ENCODE measurements at regions not wholly inside any gene's neighbourhood (a gene's known extent, or its start where the extent isn't known, plus 50 kb on each side); places are given as distances from the start of the nearest gene placed in this dataset.

DNA sequence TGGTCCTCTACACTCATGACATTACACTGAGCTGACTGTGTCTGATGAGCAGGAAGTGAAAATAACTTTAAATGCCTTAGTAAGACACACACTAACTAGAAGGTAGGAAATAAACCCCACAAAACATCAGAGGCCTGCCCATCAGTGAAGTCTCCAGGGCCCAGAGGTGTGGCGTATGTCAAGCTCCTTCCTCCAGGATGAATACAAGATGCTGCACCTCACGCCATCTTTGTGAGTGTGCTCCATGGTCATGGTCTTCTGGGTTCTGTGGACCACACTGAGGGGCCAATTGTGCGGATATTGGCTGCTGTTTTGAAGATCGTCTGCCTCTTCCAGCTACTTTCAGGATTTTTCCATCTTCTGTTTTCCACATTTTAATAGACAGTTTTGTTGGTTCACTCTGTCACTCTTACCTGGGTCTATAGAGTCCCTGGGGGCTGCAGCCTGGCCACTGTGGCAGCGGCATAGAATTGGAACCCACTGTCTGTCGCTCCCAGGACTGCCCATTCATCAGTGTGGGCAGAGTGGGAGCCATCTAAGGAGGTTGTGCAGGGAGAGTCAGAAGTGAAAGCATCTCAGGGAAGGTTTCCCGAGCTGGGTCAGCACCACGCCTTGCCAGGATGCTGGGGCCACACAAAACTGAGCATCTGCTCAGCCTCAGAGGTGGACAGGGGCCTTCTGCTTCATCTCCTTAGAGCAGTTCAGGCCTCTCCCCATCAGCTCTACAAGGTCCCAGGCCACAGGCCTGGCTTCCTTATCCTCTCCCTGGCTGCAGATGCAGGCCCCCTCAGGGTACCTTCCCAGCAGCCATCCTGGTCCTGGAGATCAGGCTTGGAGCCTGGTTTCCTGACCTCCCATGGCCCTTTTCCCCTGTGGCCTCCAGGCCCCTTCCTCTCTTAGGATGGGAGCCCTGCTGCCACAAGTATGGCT, 57.5 kb upstream of the C14orf180 start:
- no peak for DNase-seq

- no peak for DNase-seq
Observed at GRCh38 chr14:104522926-104523545, 56.5 kb upstream of the C14orf180 start.

- DNase-seq, result no peak
Observed at GRCh38 chr14:104523546-104523935, 56.0 kb upstream of the C14orf180 start.

DNA sequence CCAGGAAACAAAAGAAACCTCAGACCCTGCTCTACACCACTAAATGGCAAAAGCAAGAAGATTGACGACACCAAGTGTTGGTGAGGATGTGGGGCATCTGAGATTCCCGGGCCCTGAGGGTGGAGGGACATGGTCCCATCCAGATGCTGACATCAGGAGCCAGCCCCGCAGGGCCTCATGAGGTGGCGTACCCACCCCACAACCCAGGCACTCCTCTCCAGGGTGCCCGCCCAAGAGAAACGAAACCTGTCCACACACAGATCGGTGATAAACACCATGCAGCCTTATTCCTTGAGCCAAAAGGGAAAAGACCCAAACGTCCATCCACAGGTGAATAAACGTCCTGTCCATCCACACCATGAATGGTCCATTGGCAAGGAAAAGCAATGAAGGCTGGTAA, 54.8 kb upstream of the C14orf180 start:
- DNase-seq, result no peak

DNA sequence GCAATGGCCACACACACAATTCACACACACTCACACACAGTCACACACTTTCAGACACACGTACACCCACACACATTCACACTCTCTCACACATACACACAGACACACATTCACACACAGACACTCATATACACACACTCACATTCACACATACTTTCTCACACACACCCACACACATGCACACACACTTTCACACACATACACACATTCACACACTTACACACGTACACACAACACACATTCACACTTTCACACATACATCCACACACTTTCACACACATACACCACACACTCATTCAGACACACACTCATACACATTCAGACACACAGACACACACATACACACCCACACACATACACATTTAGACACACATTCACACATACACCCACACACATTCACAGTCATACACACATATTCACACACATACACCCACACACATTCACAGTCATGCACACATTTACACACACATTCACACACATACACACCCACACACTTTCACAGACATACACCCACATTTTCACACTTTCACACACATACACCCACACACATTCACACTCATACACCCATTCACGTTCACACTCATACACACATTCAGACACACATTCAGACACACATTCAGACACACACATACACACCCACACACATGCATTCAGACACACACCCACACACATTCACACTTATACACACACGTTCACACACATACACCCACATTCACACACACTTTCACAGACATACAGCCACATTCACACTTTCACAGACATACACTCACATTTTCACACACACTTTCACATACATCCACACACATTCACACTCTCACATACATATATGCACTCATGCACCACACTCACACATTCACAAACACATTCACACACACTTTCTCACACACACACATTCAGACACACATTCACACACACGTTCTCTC, 52.6 kb upstream of the C14orf180 start:
- DNase-seq, result no peak

GRCh38 chr14:104527857-104528459, 51.6 kb upstream of the C14orf180 start:
- DNase-seq, result no peak

GRCh38 chr14:104528496-104528895, 51.1 kb upstream of the C14orf180 start:
- no peak for DNase-seq
